ENCODE measurements at regions not wholly inside any gene's neighbourhood (a gene's known extent, or its start where the extent isn't known, plus 50 kb on each side); places are given as distances from the start of the nearest gene placed in this dataset.

- TF ChIP-seq CTCF (IDR thresholded peaks at IDR 0.05): no peak
- TF ChIP-seq POLR2A (IDR thresholded peaks at IDR 0.05): no peak
- TF ChIP-seq EP300 (IDR thresholded peaks at IDR 0.05): no peak
Measured at GRCh38 chr15:88391006-88391405, 76.2 kb downstream of the MRPL46 start.
